Lung (tissue), 11 donors: ENCODE measurements at regions not wholly inside any gene's neighbourhood (a gene's known extent, or its start where the extent isn't known, plus 50 kb on each side); places are given as distances from the start of the nearest gene placed in this dataset.

Experiments used
- ATAC-seq: fragments of 200-7000 bp; cut with Tn5 transposase; one replicate; pipeline ENCODE4 v1.9.1; 2020; ENCODE audit warnings: moderate number of reproducible peaks; ENCODE audit not compliant: insufficient read depth, low FRiP score
- DNase-seq, 3 donors: peaks; one replicate each; pipeline ENCODE4 v3.0.0-alpha.2; 2013 to 2017
- H3K27ac ChIP-seq, 2 donors: one replicate each; pipeline ENCODE4 v1.5.1; 2013; ENCODE audit warnings: mild to moderate bottlenecking in 2 of 2, moderate library complexity in 2 of 2, control low read depth in 1 of 2, inconsistent platforms in 1 of 2, low read depth in 1 of 2, low read length in 1 of 2
- H3K27me3 ChIP-seq, 3 donors: one replicate each; pipeline ENCODE4 v1.5.1; 2013; ENCODE audit warnings: low read length in 2 of 3; ENCODE audit not compliant: control insufficient read depth in 3 of 3, insufficient read depth in 3 of 3
- H3K36me3 ChIP-seq, 4 donors: one replicate each; pipeline ENCODE4 v1.5.1; 2013; ENCODE audit warnings: low read length in 4 of 4, mild to moderate bottlenecking in 1 of 4, moderate library complexity in 1 of 4; ENCODE audit not compliant: control insufficient read depth in 4 of 4, insufficient read depth in 4 of 4
- H3K4me1 ChIP-seq, 5 donors: one replicate each; pipeline ENCODE4 v1.5.1; 2013; ENCODE audit warnings: low read length in 5 of 5, mild to moderate bottlenecking in 2 of 5, moderate library complexity in 1 of 5; ENCODE audit not compliant: control insufficient read depth in 5 of 5, insufficient read depth in 5 of 5
- H3K4me3 ChIP-seq: one replicate; pipeline ENCODE4 v1.5.1; 2013; ENCODE audit warnings: mild to moderate bottlenecking, control low read depth, moderate library complexity
- H3K9ac ChIP-seq, 2 donors: one replicate each; pipeline ENCODE4 v1.5.1; 2013; ENCODE audit warnings: low read length in 2 of 2, control low read depth in 1 of 2; ENCODE audit not compliant: insufficient read depth in 1 of 2
- H3K9me3 ChIP-seq, 4 donors: one replicate each; pipeline ENCODE4 v1.5.1; 2013; ENCODE audit warnings: low read length in 3 of 4, mild to moderate bottlenecking in 1 of 4, moderate library complexity in 1 of 4; ENCODE audit not compliant: control insufficient read depth in 4 of 4, insufficient read depth in 3 of 4
- CTCF ChIP-seq: IDR thresholded peaks from 2 replicates; pipeline ENCODE4 v1.5.1; 2012; ENCODE audit warnings: mild to moderate bottlenecking; ENCODE audit errors: control extremely low read depth, extremely low read depth
- WGBS, 2 donors: extraction: QIAGEN DNeasy Blood & Tissue Kit; methylation state at CpG; one replicate each; pipeline ENCODE4 v1.1.7; 2013; 5-methylcytosine and 5-hydroxymethylcytosine counted together
- donor health status: control.
- donor health status: control.
- donor health status: Bipolar disorder and iron deficiency.
- donor health status: healthy.
- donor health status: DM: yes; HTN: yes; CAD: no.

- WGBS, 2 donors = 49 to 68% methylated on average over 3 of the region's 3 CpGs
- H3K9me3 ChIP-seq = peaks cover 0 to 2% (median 0%) of the 10 kb centered on the region in 4 donors
- DNase-seq (no peak), ATAC-seq (no peak)
- no peak overlapping the region for H3K27ac ChIP-seq
- no peak overlapping the region for H3K9ac ChIP-seq
- H3K4me1 ChIP-seq = peaks cover 0 to 6% (median 0%) of the 10 kb centered on the region in 5 donors
- TF ChIP-seq CTCF = no peak
- H3K4me3 ChIP-seq = no peak overlapping the region
- H3K27me3 ChIP-seq = no peaks in the 10 kb centered on the region
- H3K36me3 ChIP-seq = no peaks in the 10 kb centered on the region
These were observed 152.1 kb upstream of the SMLR1 start for GRCh38 chr6:130675072-130675471.

- Histone ChIP-seq H3K4me3 (no peak overlapping the region), H3K27ac (no peak overlapping the region), H3K9me3 (peaks cover 0 to 2% (median 0%) of the 10 kb centered on the region in 4 donors), H3K9ac (no peak overlapping the region), H3K36me3 (no peaks in the 10 kb centered on the region), H3K27me3 (no peaks in the 10 kb centered on the region), H3K4me1 (peaks cover 0 to 9% (median 0%) of the 10 kb centered on the region in 5 donors)
- 59 to 82% methylated on average over 1 of the region's 1 CpG for WGBS, 2 donors
- DNase-seq (no peak), ATAC-seq (no peak)
- TF ChIP-seq CTCF = no peak
These were observed 151.0 kb upstream of the SMLR1 start for GRCh38 chr6:130676077-130676772.

- peaks cover 0 to 4% (median 0%) of the 10 kb centered on the region in 5 donors for H3K4me1 ChIP-seq
- no peak overlapping the region for H3K4me3 ChIP-seq
- no peaks in the 10 kb centered on the region for H3K27me3 ChIP-seq
- H3K9ac ChIP-seq = no peak overlapping the region
- no peaks in the 10 kb centered on the region for H3K36me3 ChIP-seq
- no peak overlapping the region for H3K27ac ChIP-seq
- 67 to 85% methylated on average over 1 of the region's 1 CpG for WGBS, 2 donors
- DNase-seq (no peak), ATAC-seq (no peak)
- no peak for TF ChIP-seq CTCF
- peaks cover 0 to 2% (median 0%) of the 10 kb centered on the region in 4 donors for H3K9me3 ChIP-seq
These were observed 150.4 kb upstream of the SMLR1 start for GRCh38 chr6:130676773-130677144.

GRCh38 chr6:130677312-130677711 is 149.9 kb upstream of the SMLR1 start:
- DNase-seq (no peak), ATAC-seq (no peak)
- H3K4me3 ChIP-seq = no peak overlapping the region
- no peak for TF ChIP-seq CTCF
- peaks cover 0 to 2% (median 0%) of the 10 kb centered on the region in 4 donors for H3K9me3 ChIP-seq
- peaks cover 0 to 4% (median 0%) of the 10 kb centered on the region in 5 donors for H3K4me1 ChIP-seq
- no peaks in the 10 kb centered on the region for H3K36me3 ChIP-seq
- no peak overlapping the region for H3K27ac ChIP-seq
- H3K9ac ChIP-seq = no peak overlapping the region
- H3K27me3 ChIP-seq = no peaks in the 10 kb centered on the region
